Muscle of arm (tissue), 1 donor: ENCODE measurements at regions not wholly inside any gene's neighbourhood (a gene's known extent, or its start where the extent isn't known, plus 50 kb on each side); places are given as distances from the start of the nearest gene placed in this dataset.

Source experiments
- DNase-seq: peaks from one replicate; pipeline ENCODE4 v3.0.0-alpha.2; 2013

- no peak for DNase-seq
These were observed 136.8 kb downstream of the RDH14 start for GRCh38 chr2:18423636-18424035.

GRCh38 chr2:18422432-18423165 is 137.9 kb downstream of the RDH14 start:
- DNase-seq = no peak

- no peak for DNase-seq
These were observed 146.6 kb downstream of the RDH14 start for GRCh38 chr2:18413676-18414396.

- DNase-seq = no peak
These were observed 147.3 kb downstream of the RDH14 start for GRCh38 chr2:18412980-18413675.

GRCh38 chr2:18411626-18412025 is 148.8 kb downstream of the RDH14 start:
- no peak for DNase-seq

- DNase-seq = no peak
These were observed 149.9 kb downstream of the RDH14 start for GRCh38 chr2:18410543-18410942.

GRCh38 chr2:18408638-18409037 is 151.8 kb downstream of the RDH14 start:
- peak; percentile 77 for DNase-seq

GRCh38 chr2:18406219-18406618 is 154.2 kb downstream of the RDH14 start:
- DNase-seq = no peak

- no peak for DNase-seq
These were observed 155.7 kb downstream of the RDH14 start for GRCh38 chr2:18404708-18405107.

- peak; percentile 61 for DNase-seq
These were observed 156.4 kb downstream of the RDH14 start for GRCh38 chr2:18403921-18404522.

GRCh38 chr2:18402831-18403230 is 157.6 kb downstream of the RDH14 start:
- DNase-seq = peak; percentile 68

GRCh38 chr2:18401471-18401870 is 159.0 kb downstream of the RDH14 start:
- no peak for DNase-seq

GRCh38 chr2:18399601-18400000 is 160.9 kb downstream of the RDH14 start:
- DNase-seq = no peak

- DNase-seq = no peak
These were observed 161.6 kb downstream of the RDH14 start for GRCh38 chr2:18398833-18399232.

GRCh38 chr2:18396329-18397010 is 164.0 kb downstream of the RDH14 start:
- peak; percentile 80 for DNase-seq

GRCh38 chr2:18395555-18395954 is 164.9 kb downstream of the RDH14 start:
- DNase-seq = no peak

- DNase-seq = peak; percentile 89
These were observed 172.8 kb downstream of the RDH14 start for GRCh38 chr2:18387441-18388206.

- DNase-seq = no peak
These were observed 176.2 kb downstream of the RDH14 start for GRCh38 chr2:18384242-18384641.

- DNase-seq = no peak
These were observed 179.1 kb downstream of the RDH14 start for GRCh38 chr2:18381386-18381785.

GRCh38 chr2:18380321-18380720 is 180.1 kb downstream of the RDH14 start:
- no peak for DNase-seq

- DNase-seq = no peak
These were observed 180.6 kb downstream of the RDH14 start for GRCh38 chr2:18379870-18380269.
